Spleen (tissue), 11 donors: ENCODE measurements at regions not wholly inside any gene's neighbourhood (a gene's known extent, or its start where the extent isn't known, plus 50 kb on each side); places are given as distances from the start of the nearest gene placed in this dataset.
"Not testable (repeated sequence)": the region's sequence is repeated elsewhere in the genome, so short reads cannot be mapped to it uniquely, and the experiment has no call there.

Source experiments
- DNase-seq: peaks from one replicate; pipeline ENCODE4 v3.0.0-alpha.2; 2020
- H3K27ac ChIP-seq, 8 donors: fragments of 200-600 bp; sonication (generic) in 7 of 8; 1 replicate in 4 of 8; 2 replicates in 4 of 8; pipeline versions ENCODE4 v1.5.0 to v1.8.0; 2016 to 2021; ENCODE audit warnings: inconsistent platforms in 4 of 8, mild to moderate bottlenecking in 4 of 8, moderate library complexity in 1 of 8
- H3K27me3 ChIP-seq, 7 donors: fragments of 200-600 bp; sonication (generic) in 6 of 7; replicated peaks in 1 of 7; 1 replicate in 4 of 7; 2 replicates in 3 of 7; pipeline versions ENCODE4 v1.5.0 to v1.8.0; 2016 to 2021; ENCODE audit warnings: inconsistent platforms in 3 of 7, mild to moderate bottlenecking in 1 of 7
- H3K36me3 ChIP-seq, 6 donors: fragments of 200-600 bp; sonication (generic) in 5 of 6; 1 replicate in 4 of 6; 2 replicates in 2 of 6; pipeline versions ENCODE4 v1.5.0 to v1.8.0; 2016 to 2021; ENCODE audit warnings: inconsistent platforms in 2 of 6
- H3K4me1 ChIP-seq, 6 donors: fragments of 200-600 bp; sonication (generic) in 5 of 6; 1 replicate in 3 of 6; 2 replicates in 3 of 6; pipeline versions ENCODE4 v1.5.0 to v1.8.0; 2016 to 2021; ENCODE audit warnings: inconsistent platforms in 3 of 6
- H3K4me3 ChIP-seq, 8 donors: fragments of 200-600 bp; sonication (generic) in 7 of 8; 1 replicate in 4 of 8; 2 replicates in 4 of 8; pipeline versions ENCODE4 v1.5.0 to v1.8.0; 2016 to 2021; ENCODE audit warnings: inconsistent platforms in 4 of 8, mild to moderate bottlenecking in 4 of 8, moderate library complexity in 2 of 8
- H3K9me3 ChIP-seq, 8 donors: fragments of 200-600 bp; sonication (generic) in 7 of 8; 1 replicate in 4 of 8; 2 replicates in 4 of 8; pipeline versions ENCODE4 v1.5.0 to v1.8.0; 2016 to 2021; ENCODE audit warnings: inconsistent platforms in 4 of 8
- CTCF ChIP-seq, 11 experiments: fragments of 200-600 bp in 7 of 11; fragments of 450-650 bp in 4 of 11; sonication (generic) in 4 of 11; IDR thresholded peaks in 8 of 11; conservative IDR thresholded peaks in 3 of 11; 1 replicate in 7 of 11; 2 replicates in 4 of 11; pipeline versions ENCODE4 v1.4.0 to v1.8.0; 2016 to 2021; ENCODE audit warnings: antibody characterized with exemption in 11 of 11, inconsistent platforms in 4 of 11, mild to moderate bottlenecking in 1 of 11
- POLR2A ChIP-seq, 3 donors: fragments of 450-650 bp; IDR thresholded peaks; one replicate each; pipeline ENCODE4 v1.5.1; 2017; ENCODE audit warnings: antibody characterized with exemption in 3 of 3, mild to moderate bottlenecking in 1 of 3
- POLR2AphosphoS5 ChIP-seq, 3 donors: sonication (generic); formaldehyde crosslinking; IDR thresholded peaks; one replicate each; pipeline ENCODE4 v1.5.1; 2017; ENCODE audit warnings: antibody characterized with exemption in 3 of 3
- WGBS, 5 donors: extraction: QIAGEN DNeasy Blood & Tissue Kit in 3 of 5; methylation state at CpG; one replicate each; pipeline versions ENCODE4 v1.1.5 to v1.1.7; 2013 to 2018; 5-methylcytosine and 5-hydroxymethylcytosine counted together
- intact Hi-C: fragments of 100-400 bp; cut with DNase I; formaldehyde crosslinking; loops from one replicate; pipeline ENCODE4 v1.15.0; 2023; ENCODE audit warnings: low total_unique reads
- donor health status: healthy with polysubstance abuse.
- donor health status: DM: no; HTN: no; CAD: no; lungs with moderate emphysema.
- donor health status: DM: no; HTN: no; CAD: no.
- donor health status: Bipolar disorder and iron deficiency.
- donor health status: healthy.
- donor health status: DM: no; HTN: no; CAD: no.
- donor health status: DM: yes; HTN: yes; CAD: no.

- H3K4me1 ChIP-seq, result no peaks in the 10 kb centered on the region
- H3K27me3 ChIP-seq, result peaks cover 0 to 3% (median 0%) of the 10 kb centered on the region in 7 donors
- H3K9me3 ChIP-seq, result no peaks in the 10 kb centered on the region
- no peak overlapping the region for H3K4me3 ChIP-seq
- TF ChIP-seq POLR2A (IDR thresholded peaks at IDR 0.05) (no peak), POLR2AphosphoS5 (IDR thresholded peaks at IDR 0.05) (no peak), CTCF (IDR thresholded peaks at IDR 0.05 in 8 of 11, conservative IDR thresholded peaks at IDR 0.05 in 3 of 11) (no peak)
- H3K27ac ChIP-seq, result no peak overlapping the region
- DNase-seq, result no peak
- intact Hi-C loops, result no loop called here
- no peaks in the 10 kb centered on the region for H3K36me3 ChIP-seq
- 65 to 89% (median 70%) methylated on average over 1 of the region's 1 CpG for WGBS, 5 donors
These were observed 180.7 kb upstream of the GK2 start for GRCh38 chr4:79588679-79589078.

GRCh38 chr4:79587207-79587606 lies 179.2 kb upstream of the GK2 start:
- DNase-seq, H3K27me3 ChIP-seq, H3K36me3 ChIP-seq, H3K4me3 ChIP-seq, H3K9me3 ChIP-seq, intact Hi-C loops, H3K4me1 ChIP-seq, H3K27ac ChIP-seq: not testable (repeated sequence)
- 84 to 98% (median 91%) methylated on average over 2 of the region's 2 CpGs for WGBS, 5 donors

GRCh38 chr4:79585834-79586233 lies 177.8 kb upstream of the GK2 start:
- H3K36me3 ChIP-seq, result no peaks in the 10 kb centered on the region
- intact Hi-C loops, result no loop called here
- H3K4me1 ChIP-seq, result no peaks in the 10 kb centered on the region
- H3K9me3 ChIP-seq, result no peaks in the 10 kb centered on the region
- H3K27me3 ChIP-seq, result peaks cover 0 to 3% (median 0%) of the 10 kb centered on the region in 7 donors
- no peak for DNase-seq
- TF ChIP-seq POLR2A (IDR thresholded peaks at IDR 0.05), result no peak
- TF ChIP-seq CTCF (IDR thresholded peaks at IDR 0.05 in 8 of 11, conservative IDR thresholded peaks at IDR 0.05 in 3 of 11), result no peak
- no peak for TF ChIP-seq POLR2AphosphoS5 (IDR thresholded peaks at IDR 0.05)
- H3K4me3 ChIP-seq, result no peak overlapping the region
- H3K27ac ChIP-seq, result no peak overlapping the region
- 66 to 81% (median 77%) methylated on average over 3 of the region's 3 CpGs for WGBS, 5 donors

GRCh38 chr4:79585330-79585729 lies 177.3 kb upstream of the GK2 start:
- no peak overlapping the region for H3K27ac ChIP-seq
- TF ChIP-seq POLR2AphosphoS5 (IDR thresholded peaks at IDR 0.05) (no peak), POLR2A (IDR thresholded peaks at IDR 0.05) (no peak), CTCF (IDR thresholded peaks at IDR 0.05 in 8 of 11, conservative IDR thresholded peaks at IDR 0.05 in 3 of 11) (no peak)
- H3K4me3 ChIP-seq, result no peak overlapping the region
- H3K9me3 ChIP-seq, result no peaks in the 10 kb centered on the region
- no peaks in the 10 kb centered on the region for H3K36me3 ChIP-seq
- intact Hi-C loops, result no loop called here
- no peaks in the 10 kb centered on the region for H3K4me1 ChIP-seq
- WGBS, 5 donors, result 63 to 85% (median 78%) methylated on average over 2 of the region's 2 CpGs
- peaks cover 0 to 3% (median 0%) of the 10 kb centered on the region in 7 donors for H3K27me3 ChIP-seq
- no peak for DNase-seq

- Histone ChIP-seq H3K27me3 (peaks cover 0 to 3% (median 0%) of the 10 kb centered on the region in 7 donors), H3K9me3 (no peaks in the 10 kb centered on the region), H3K4me3 (no peak overlapping the region), H3K4me1 (no peaks in the 10 kb centered on the region), H3K36me3 (no peaks in the 10 kb centered on the region), H3K27ac (no peak overlapping the region)
- TF ChIP-seq CTCF (IDR thresholded peaks at IDR 0.05 in 8 of 11, conservative IDR thresholded peaks at IDR 0.05 in 3 of 11), result no peak
- intact Hi-C loops, result no loop called here
- 54 to 81% (median 61%) methylated on average over 3 of the region's 3 CpGs for WGBS, 5 donors
- no peak for DNase-seq
These were observed 176.9 kb upstream of the GK2 start for GRCh38 chr4:79584902-79585301.
